Pancreas (tissue), 10 donors: ENCODE measurements at regions not wholly inside any gene's neighbourhood (a gene's known extent, or its start where the extent isn't known, plus 50 kb on each side); places are given as distances from the start of the nearest gene placed in this dataset.

Experiments used
- ATAC-seq, 4 donors: fragments of 200-7000 bp; cut with Tn5 transposase; one replicate each; pipeline versions ENCODE4 v1.8.0 to v1.9.1; 2020; ENCODE audit warnings: mild to moderate bottlenecking in 4 of 4, moderate library complexity in 4 of 4
- DNase-seq, 6 donors: peaks; one replicate each; pipeline ENCODE4 v3.0.0-alpha.2; 2020
- FAIRE-seq: peaks from 2 replicates; lab custom pipeline; 2012; peaks lifted over from hg19 to GRCh38; lab: Jason Lieb, UNC
- H3K27ac ChIP-seq, 4 donors: fragments of 200-600 bp; sonication (generic); 1 replicate in 3 of 4; 2 replicates in 1 of 4; pipeline versions ENCODE4 v1.5.0 to v1.8.0; 2020
- H3K27me3 ChIP-seq, 4 donors: fragments of 200-600 bp; one replicate each; pipeline ENCODE4 v1.8.0; 2021
- H3K36me3 ChIP-seq, 3 donors: fragments of 200-600 bp; sonication (generic) in 1 of 3; one replicate each; pipeline versions ENCODE4 v1.5.0 to v1.8.0; 2020 to 2021
- H3K4me1 ChIP-seq, 3 donors: fragments of 200-600 bp; one replicate each; pipeline ENCODE4 v1.8.0; 2021
- H3K4me3 ChIP-seq, 4 donors: fragments of 200-600 bp; sonication (generic) in 2 of 4; one replicate each; pipeline versions ENCODE4 v1.5.0 to v1.8.0; 2020 to 2021
- H3K9me3 ChIP-seq, 4 donors: fragments of 200-600 bp; one replicate each; pipeline ENCODE4 v1.8.0; 2021
- CTCF ChIP-seq, 4 donors: fragments of 200-600 bp; sonication (generic) in 3 of 4; IDR thresholded peaks; one replicate each; pipeline versions ENCODE4 v1.5.0 to v1.8.0; 2021; ENCODE audit warnings: antibody characterized with exemption in 4 of 4
- WGBS, 2 donors: extraction: QIAGEN DNeasy Blood & Tissue Kit; methylation state at CpG; one replicate each; pipeline ENCODE4 v1.1.7; 2013; 5-methylcytosine and 5-hydroxymethylcytosine counted together
- intact Hi-C, 3 donors: fragments of 100-400 bp; cut with DNase I; formaldehyde crosslinking; loops; one replicate each; pipeline versions ENCODE4 v1.11.1 to v1.14.2; 2022
- donor health status: healthy with polysubstance abuse.
- donor health status: DM: no; HTN: no; CAD: no; lungs with moderate emphysema.
- donor health status: DM: no; HTN: no; CAD: no.
- donor health status: control.
- donor health status: control.
- donor health status: Bipolar disorder and iron deficiency.
- donor health status: DM: yes; HTN: yes; CAD: no.
- donor health status: DM: no; HTN: no; CAD: no.
- donor health status: DM: no; HTN: no; CAD: no.
- donor health status: DM: yes; HTN: yes; CAD: no.

GRCh38 chr10:131792011-131792651 is 108.7 kb upstream of the PPP2R2D start:
- no peak for FAIRE-seq
- DNase-seq, result no peak
- TF ChIP-seq CTCF (IDR thresholded peaks at IDR 0.05), result no peak
- intact Hi-C loops, result no loop called here
- 63 to 75% methylated on average over 12 of the region's 12 CpGs for WGBS, 2 donors
- Histone ChIP-seq H3K27me3 (no peaks in the 10 kb centered on the region), H3K27ac (no peak overlapping the region), H3K36me3 (no peaks in the 10 kb centered on the region), H3K4me3 (no peak overlapping the region), H3K9me3 (no peaks in the 10 kb centered on the region), H3K4me1 (no peaks in the 10 kb centered on the region)
- ATAC-seq, result no peak

- intact Hi-C loops, result no loop called here
- Histone ChIP-seq H3K36me3 (no peaks in the 10 kb centered on the region), H3K4me1 (no peaks in the 10 kb centered on the region), H3K27ac (no peak overlapping the region), H3K9me3 (no peaks in the 10 kb centered on the region), H3K4me3 (no peak overlapping the region), H3K27me3 (no peaks in the 10 kb centered on the region)
- 67 to 78% methylated on average over 7 of the region's 7 CpGs for WGBS, 2 donors
- no peak for ATAC-seq
- DNase-seq, result no peak
- TF ChIP-seq CTCF (IDR thresholded peaks at IDR 0.05), result no peak
- FAIRE-seq, result no peak
These were observed 108.0 kb upstream of the PPP2R2D start for GRCh38 chr10:131792809-131793208.

GRCh38 chr10:131795761-131796160 is 105.0 kb upstream of the PPP2R2D start:
- intact Hi-C loops, result no loop called here
- Histone ChIP-seq H3K27me3 (no peaks in the 10 kb centered on the region), H3K27ac (no peak overlapping the region), H3K4me3 (no peak overlapping the region), H3K36me3 (no peaks in the 10 kb centered on the region), H3K9me3 (no peaks in the 10 kb centered on the region), H3K4me1 (no peaks in the 10 kb centered on the region)
- no peak for TF ChIP-seq CTCF (IDR thresholded peaks at IDR 0.05)
- FAIRE-seq (no peak), ATAC-seq (no peak), DNase-seq (no peak)
- WGBS, 2 donors, result 62 to 64% methylated on average over 2 of the region's 2 CpGs

GRCh38 chr10:131797626-131798025 is 103.2 kb upstream of the PPP2R2D start:
- ATAC-seq, result no peak
- Histone ChIP-seq H3K4me1 (no peaks in the 10 kb centered on the region), H3K36me3 (no peaks in the 10 kb centered on the region), H3K27ac (no peak overlapping the region), H3K27me3 (no peaks in the 10 kb centered on the region), H3K9me3 (no peaks in the 10 kb centered on the region), H3K4me3 (no peak overlapping the region)
- FAIRE-seq, result no peak
- intact Hi-C loops, result no loop called here
- no peak for TF ChIP-seq CTCF (IDR thresholded peaks at IDR 0.05)
- DNase-seq, result no peak

GRCh38 chr10:131799429-131799828 is 101.4 kb upstream of the PPP2R2D start:
- DNase-seq, result no peak
- ATAC-seq, result no peak
- no peak overlapping the region for H3K27ac ChIP-seq
- H3K4me3 ChIP-seq, result no peak overlapping the region
- no peaks in the 10 kb centered on the region for H3K36me3 ChIP-seq
- no peak for FAIRE-seq
- 25 to 28% methylated on average over 1 of the region's 1 CpG for WGBS, 2 donors
- TF ChIP-seq CTCF (IDR thresholded peaks at IDR 0.05), result no peak
- no peaks in the 10 kb centered on the region for H3K9me3 ChIP-seq
- intact Hi-C loops, result no loop called here
- no peaks in the 10 kb centered on the region for H3K27me3 ChIP-seq
- H3K4me1 ChIP-seq, result no peaks in the 10 kb centered on the region
